ENCODE measurements at regions not wholly inside any gene's neighbourhood (a gene's known extent, or its start where the extent isn't known, plus 50 kb on each side); places are given as distances from the start of the nearest gene placed in this dataset.

DNA sequence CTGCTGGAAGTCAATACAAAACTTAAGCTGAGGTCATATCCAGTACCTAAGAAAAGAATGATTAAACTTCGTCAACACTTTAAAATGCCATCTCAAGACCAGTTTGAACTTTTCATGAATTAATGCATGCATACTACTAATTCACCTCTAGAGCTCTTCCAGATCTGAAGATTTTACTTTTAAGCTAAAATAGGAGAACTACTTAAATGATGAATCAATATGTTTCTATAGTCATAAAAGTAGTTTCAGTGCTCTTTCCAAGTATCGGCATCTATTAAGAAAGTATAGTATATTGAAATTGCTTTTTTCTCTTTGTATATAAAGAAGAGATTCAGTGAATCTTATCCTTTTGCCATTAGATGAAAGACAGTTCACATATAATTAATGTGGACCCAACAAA is 1123.9 kb downstream of the PCDH9 start:
- 78% methylated on average over 2 of the region's 2 CpGs for WGBS
- no peak for DNase-seq (ENCODE audit: low spot score)
- no peaks in the 10 kb centered on the region for H3K4me1 ChIP-seq (ENCODE audit: control insufficient read depth in 4 of 4, insufficient read depth in 4 of 4, low read length in 3 of 4)
- TF ChIP-seq GABPA (IDR thresholded peaks at IDR 0.05 in 1 of 2, conservative IDR thresholded peaks at IDR 0.05 in 1 of 2) (no peak), JUND (IDR thresholded peaks at IDR 0.05) (no peak), HNF4A (conservative IDR thresholded peaks at IDR 0.05) (no peak), HNF4G (IDR thresholded peaks at IDR 0.05) (no peak), TAF1 (conservative IDR thresholded peaks at IDR 0.05) (no peak), NR2F2 (IDR thresholded peaks at IDR 0.05) (no peak), ZBTB33 (IDR thresholded peaks at IDR 0.05) (no peak), FOXA2 (IDR thresholded peaks at IDR 0.05) (no peak), RAD21 (IDR thresholded peaks at IDR 0.05) (no peak), FOXA1 (IDR thresholded peaks at IDR 0.05) (no peak), RXRA (IDR thresholded peaks at IDR 0.05) (no peak), SP1 (IDR thresholded peaks at IDR 0.05) (no peak), CTCF (IDR thresholded peaks at IDR 0.05; ENCODE audit: low read depth, low read length, missing input control) (no peak), EGR1 (IDR thresholded peaks at IDR 0.05; ENCODE audit: low read depth in 2 of 2) (no peak), YY1 (IDR thresholded peaks at IDR 0.05) (no peak)
- TF ChIP-seq, protein P1, sequence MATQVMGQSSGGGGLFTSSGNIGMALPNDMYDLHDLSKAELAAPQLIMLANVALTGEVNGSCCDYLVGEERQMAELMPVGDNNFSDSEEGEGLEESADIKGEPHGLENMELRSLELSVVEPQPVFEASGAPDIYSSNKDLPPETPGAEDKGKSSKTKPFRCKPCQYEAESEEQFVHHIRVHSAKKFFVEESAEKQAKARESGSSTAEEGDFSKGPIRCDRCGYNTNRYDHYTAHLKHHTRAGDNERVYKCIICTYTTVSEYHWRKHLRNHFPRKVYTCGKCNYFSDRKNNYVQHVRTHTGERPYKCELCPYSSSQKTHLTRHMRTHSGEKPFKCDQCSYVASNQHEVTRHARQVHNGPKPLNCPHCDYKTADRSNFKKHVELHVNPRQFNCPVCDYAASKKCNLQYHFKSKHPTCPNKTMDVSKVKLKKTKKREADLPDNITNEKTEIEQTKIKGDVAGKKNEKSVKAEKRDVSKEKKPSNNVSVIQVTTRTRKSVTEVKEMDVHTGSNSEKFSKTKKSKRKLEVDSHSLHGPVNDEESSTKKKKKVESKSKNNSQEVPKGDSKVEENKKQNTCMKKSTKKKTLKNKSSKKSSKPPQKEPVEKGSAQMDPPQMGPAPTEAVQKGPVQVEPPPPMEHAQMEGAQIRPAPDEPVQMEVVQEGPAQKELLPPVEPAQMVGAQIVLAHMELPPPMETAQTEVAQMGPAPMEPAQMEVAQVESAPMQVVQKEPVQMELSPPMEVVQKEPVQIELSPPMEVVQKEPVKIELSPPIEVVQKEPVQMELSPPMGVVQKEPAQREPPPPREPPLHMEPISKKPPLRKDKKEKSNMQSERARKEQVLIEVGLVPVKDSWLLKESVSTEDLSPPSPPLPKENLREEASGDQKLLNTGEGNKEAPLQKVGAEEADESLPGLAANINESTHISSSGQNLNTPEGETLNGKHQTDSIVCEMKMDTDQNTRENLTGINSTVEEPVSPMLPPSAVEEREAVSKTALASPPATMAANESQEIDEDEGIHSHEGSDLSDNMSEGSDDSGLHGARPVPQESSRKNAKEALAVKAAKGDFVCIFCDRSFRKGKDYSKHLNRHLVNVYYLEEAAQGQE (IDR thresholded peaks at IDR 0.05): no peak
- TF ChIP-seq, protein P2, sequence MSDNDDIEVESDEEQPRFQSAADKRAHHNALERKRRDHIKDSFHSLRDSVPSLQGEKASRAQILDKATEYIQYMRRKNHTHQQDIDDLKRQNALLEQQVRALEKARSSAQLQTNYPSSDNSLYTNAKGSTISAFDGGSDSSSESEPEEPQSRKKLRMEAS (IDR thresholded peaks at IDR 0.05): no peak
- H3K4me3 ChIP-seq (ENCODE audit: low read depth in 1 of 3, low read length in 3 of 3): no peak overlapping the region
- no peak overlapping the region for H3K9ac ChIP-seq (ENCODE audit: low read depth in 1 of 2, low read length in 2 of 2)
- H3K9me3 ChIP-seq (ENCODE audit: control insufficient read depth in 4 of 4, low read length in 3 of 4): no peaks in the 10 kb centered on the region
- H3K27me3 ChIP-seq (ENCODE audit: control insufficient read depth in 4 of 4, insufficient read depth in 4 of 4, low read length in 3 of 4): no peaks in the 10 kb centered on the region
- H3K36me3 ChIP-seq (ENCODE audit: control insufficient read depth in 4 of 4, insufficient read depth in 3 of 4, low read depth in 1 of 4, low read length in 3 of 4): no peaks in the 10 kb centered on the region
- H3K27ac ChIP-seq (ENCODE audit: low read depth in 1 of 2, low read length in 2 of 2): no peak overlapping the region

- no peaks in the 10 kb centered on the region for H3K27me3 ChIP-seq (ENCODE audit: control insufficient read depth in 4 of 4, insufficient read depth in 4 of 4, low read length in 3 of 4)
- TF ChIP-seq TAF1 (conservative IDR thresholded peaks at IDR 0.05) (no peak), HNF4A (conservative IDR thresholded peaks at IDR 0.05) (no peak), EGR1 (IDR thresholded peaks at IDR 0.05; ENCODE audit: low read depth in 2 of 2) (no peak), NR2F2 (IDR thresholded peaks at IDR 0.05) (no peak)
- TF ChIP-seq, protein P2 (IDR thresholded peaks at IDR 0.05): no peak
- no peaks in the 10 kb centered on the region for H3K36me3 ChIP-seq (ENCODE audit: control insufficient read depth in 4 of 4, insufficient read depth in 3 of 4, low read depth in 1 of 4, low read length in 3 of 4)
- H3K4me3 ChIP-seq (ENCODE audit: low read depth in 1 of 3, low read length in 3 of 3): no peak overlapping the region
- DNase-seq (ENCODE audit: low spot score): no peak
- no peak overlapping the region for H3K9ac ChIP-seq (ENCODE audit: low read depth in 1 of 2, low read length in 2 of 2)
- H3K9me3 ChIP-seq (ENCODE audit: control insufficient read depth in 4 of 4, low read length in 3 of 4): no peaks in the 10 kb centered on the region
- no peaks in the 10 kb centered on the region for H3K4me1 ChIP-seq (ENCODE audit: control insufficient read depth in 4 of 4, insufficient read depth in 4 of 4, low read length in 3 of 4)
- WGBS: 87% methylated on average over 3 of the region's 3 CpGs
- H3K27ac ChIP-seq (ENCODE audit: low read depth in 1 of 2, low read length in 2 of 2): no peak overlapping the region
Observed at GRCh38 chr13:66102864-66103263, 1127.3 kb downstream of the PCDH9 start.

Measured in liver (tissue), 8 donors.